Activated CD4-positive, CD25-positive, alpha-beta regulatory T cell treated with anti-CD3 and anti-CD28 coated beads, Interleukin-2, amount 50 U/mL, for 72 hours (primary cell): ENCODE measurements at regions not wholly inside any gene's neighbourhood (a gene's known extent, or its start where the extent isn't known, plus 50 kb on each side); places are given as distances from the start of the nearest gene placed in this dataset.
"Not testable (repeated sequence)": the region's sequence is repeated elsewhere in the genome, so short reads cannot be mapped to it uniquely, and the experiment has no call there.

Source experiments
- DNase-seq: peaks from one replicate; pipeline ENCODE4 v3.0.0; 2021

DNA sequence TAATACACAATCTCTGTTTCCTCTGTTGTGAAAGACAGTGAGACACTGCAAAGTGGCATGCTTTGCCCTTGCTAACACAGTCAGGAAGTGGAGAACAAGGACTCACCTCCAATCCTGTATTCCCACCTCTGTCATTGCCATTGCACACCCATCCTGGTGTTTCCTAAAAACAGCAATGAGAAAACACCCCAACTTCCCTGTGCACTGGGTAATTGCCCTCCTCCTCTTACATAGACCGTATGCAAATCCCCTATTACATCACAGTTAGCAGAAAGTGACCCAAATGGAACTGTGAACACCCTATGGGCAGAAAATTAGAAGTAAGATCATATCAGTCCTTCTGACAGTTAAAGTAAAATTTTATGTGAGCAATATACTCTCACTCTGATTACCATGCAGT, 355.5 kb downstream of the BCL11B start:
- no peak for DNase-seq

DNA sequence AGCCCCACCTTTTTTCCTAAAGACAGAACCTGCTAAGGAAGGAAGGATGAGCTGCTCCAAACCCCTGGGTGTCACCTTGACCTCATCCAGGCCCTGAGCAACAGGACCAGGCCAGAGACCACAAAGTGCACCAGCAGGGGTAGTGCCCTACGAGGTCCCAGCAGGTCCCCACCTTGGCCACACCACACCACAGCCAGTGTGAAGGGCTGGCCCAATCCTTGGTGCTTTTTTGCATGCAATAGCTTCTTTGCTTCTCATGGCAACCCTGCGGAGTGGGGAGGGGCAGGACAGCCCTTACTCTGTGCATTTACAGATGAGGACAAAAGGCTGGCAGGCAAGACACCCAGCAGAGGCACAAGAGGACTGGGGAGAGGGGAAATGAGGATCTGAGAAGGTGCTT, 352.6 kb downstream of the BCL11B start:
- DNase-seq = no peak

DNA sequence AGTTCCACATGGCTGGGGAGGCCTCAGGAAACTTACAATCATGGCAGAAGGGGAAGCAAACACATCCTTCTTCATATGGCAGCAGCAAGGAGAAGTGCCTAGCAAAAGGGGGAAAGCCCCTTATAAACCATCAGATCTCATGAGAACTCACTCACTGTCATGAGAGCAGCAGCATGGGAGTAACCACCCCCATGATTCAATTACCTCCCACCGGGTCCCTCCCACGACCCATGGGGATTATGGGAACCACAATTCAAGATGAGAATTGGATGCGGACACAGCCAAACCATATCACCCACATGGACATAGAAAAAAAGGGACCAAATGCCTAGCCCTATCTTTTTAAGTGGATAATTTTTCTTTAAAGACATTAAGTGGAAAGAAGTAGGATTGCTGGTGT, 350.7 kb downstream of the BCL11B start:
- DNase-seq = not testable (repeated sequence)

DNA sequence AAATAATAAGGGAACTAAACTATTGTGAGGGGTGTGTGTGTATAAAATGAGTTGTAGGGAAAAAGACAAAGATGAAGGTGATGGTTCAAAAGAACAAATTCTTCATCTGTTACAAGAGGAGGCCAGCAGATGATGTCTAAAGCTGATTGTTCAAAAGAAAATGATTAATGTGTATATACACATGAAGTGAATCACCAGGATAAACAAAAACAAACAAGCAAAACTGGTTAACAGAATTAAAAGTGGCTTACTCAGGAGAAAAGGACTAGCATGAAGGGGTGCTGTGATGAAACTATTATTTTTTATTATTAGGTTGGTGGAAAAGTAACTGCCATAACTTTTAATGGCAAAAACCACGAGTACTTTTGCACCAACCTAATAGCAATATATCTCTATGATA, 348.4 kb downstream of the BCL11B start:
- DNase-seq = no peak

DNA sequence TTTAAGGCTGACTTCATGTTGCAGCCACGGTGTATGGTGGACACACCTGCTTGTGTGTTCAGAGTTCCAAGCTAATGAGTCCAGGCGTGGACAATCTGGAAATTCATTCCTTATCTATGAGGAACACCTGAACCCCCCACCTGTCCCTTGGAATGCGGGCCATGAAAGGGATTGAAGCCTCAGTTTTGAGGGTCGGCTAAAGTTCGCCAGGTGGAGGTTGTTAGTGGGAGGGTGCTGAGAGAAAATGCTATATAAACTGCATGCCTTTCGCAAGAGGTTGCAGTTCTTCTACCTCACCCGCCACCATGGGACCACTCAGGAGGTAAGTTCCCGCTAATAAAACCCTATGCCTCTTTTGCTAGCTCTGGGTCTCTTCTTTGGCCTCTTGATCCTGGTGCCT, 348.0 kb downstream of the BCL11B start:
- DNase-seq = no peak

DNA sequence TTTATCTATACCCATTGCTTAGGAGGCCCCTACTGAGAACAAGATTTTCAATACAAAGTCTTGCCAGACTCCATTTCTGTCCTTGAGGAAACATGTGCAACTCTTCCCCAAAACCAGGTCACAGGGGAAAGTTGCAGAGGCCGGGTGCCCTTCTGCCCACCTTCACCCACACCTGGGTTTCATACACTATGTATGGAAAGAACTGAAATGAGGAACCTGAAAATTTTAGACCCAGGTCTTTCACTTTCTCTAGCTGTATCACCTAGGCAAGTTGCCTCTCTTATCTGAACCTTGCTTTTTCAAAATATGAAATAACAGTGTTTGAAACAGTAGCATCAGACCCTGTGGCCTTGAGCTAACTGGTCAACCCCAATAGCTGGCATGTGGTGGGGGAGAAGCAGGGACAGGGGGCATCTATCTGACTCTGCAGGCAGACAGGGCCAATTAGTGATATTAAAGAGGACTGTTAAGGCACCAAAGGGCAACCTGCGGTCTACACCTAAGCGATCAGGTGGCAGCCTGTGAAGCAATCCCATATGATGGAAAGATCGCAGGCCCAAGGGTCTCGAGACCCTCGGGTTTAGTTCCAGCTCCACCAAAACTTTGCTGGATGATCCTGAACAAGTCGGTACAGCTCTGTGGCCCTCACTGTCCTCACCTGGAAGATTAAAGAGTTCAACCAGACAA, 346.5 kb downstream of the BCL11B start:
- no peak for DNase-seq

DNA sequence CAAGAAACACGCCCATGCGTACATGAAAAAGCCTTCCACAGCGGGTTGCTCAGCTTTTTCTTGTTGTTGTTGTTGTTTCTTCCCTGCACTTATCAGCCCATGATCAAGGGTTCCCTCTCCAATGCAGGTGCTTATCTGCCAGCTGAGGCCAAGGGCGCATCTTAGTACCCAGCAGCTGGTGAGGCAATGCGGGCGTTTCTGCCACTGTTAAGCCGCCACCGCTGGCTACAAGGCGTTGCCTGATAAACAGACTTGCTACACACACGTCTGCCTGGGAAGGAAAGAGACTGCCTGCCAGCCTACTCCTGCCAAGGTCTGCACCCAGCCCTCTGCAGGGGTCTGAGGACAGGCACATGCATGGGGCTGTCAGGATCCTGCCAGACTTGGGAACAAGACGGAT, 345.9 kb downstream of the BCL11B start:
- no peak for DNase-seq

DNA sequence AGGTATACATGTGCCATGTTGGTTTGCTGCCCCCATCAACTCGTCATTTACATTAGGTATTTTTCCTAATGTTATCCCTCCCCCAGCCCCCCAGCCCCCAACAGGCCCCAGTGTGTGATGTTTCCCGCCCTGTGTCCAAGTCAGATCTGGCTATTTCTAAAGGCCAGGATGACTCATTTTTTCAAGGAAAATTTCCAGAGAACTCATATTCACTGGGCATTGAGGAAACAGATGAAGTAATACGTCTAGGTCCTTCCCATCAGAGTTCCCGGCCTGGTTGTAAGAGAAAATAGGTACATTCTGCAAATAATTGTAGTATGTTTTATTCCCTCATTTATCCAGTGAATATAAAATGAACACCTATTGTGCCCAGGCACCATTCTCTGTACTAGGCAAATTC, 345.2 kb downstream of the BCL11B start:
- DNase-seq = no peak

DNA sequence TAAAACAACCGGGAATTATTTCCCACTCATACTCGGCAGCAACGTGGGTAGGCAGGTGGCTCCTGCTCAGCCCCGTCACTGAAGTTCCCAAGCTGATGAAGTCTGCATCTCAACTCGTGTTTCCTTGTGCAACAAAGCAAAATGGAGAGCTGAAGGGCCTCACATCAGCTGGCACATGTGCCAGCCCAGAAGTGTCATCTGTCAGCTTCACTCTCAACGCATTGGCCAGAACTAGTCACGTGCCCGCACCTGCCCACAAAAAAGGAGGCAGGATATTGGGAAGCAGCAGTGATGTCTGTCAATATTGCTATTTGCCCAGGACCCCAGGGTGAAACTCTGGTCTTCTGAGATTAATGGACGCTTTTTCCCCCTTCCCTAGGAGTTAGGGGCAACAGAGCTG, 344.0 kb downstream of the BCL11B start:
- no peak for DNase-seq

DNA sequence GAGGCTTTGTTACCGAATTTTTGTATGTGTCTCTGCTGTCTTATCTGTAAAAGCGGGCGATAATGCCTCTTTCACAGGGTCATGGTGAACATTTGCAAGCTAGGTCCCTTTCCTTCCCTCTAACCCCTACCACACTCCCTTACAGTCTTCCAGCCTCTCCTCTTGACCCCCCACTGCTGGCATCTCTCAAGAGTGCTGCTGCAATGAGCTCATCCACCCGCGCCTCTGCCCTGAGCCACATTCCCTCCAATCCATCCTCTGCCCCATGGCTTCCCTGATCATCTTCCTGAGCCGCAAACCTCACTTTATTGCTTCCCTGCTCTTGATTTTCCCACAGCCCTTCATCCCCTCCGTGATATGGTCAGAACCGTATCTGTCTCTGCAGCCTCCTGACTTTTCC, 343.6 kb downstream of the BCL11B start:
- DNase-seq = no peak

DNA sequence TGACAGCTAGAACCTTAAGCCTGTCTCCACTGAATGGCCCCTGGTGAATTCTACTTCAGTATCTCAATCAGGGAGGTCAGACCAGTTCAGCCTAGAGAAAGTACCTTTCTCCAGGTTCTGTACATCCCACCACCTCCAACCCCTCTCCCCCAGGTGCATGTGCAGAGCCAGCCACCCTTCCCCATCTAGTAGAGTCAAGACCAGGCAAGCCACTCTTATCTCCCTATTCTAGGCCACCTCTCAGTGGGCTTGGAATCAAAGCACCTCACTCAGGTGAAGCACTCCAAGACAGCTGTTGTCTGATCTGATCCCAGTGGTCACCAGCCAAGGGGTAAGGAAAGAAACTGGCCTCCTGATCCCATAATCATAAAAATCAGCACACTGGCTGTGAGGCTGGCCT, 340.9 kb downstream of the BCL11B start:
- DNase-seq = no peak

DNA sequence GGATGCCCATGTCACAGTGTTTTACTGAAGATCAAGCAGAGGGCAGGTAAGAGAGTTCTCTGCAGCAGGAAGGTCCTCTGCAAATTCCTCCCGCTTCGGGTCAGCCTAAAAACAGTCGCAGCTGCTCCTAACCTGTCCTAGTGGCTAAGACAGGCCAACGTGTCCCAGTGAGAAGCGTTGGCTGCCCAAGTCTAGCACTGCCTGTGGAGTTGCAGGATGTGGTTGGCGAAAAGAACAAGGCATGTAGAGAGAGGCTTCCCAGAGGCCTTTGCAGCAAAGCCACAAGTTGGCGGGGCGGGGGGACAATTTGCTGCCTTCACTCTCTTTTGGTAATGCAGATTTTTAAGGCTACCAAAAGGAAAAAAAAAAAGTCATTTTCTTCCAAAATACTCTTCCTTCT, 340.1 kb downstream of the BCL11B start:
- DNase-seq = peak; percentile 57

DNA sequence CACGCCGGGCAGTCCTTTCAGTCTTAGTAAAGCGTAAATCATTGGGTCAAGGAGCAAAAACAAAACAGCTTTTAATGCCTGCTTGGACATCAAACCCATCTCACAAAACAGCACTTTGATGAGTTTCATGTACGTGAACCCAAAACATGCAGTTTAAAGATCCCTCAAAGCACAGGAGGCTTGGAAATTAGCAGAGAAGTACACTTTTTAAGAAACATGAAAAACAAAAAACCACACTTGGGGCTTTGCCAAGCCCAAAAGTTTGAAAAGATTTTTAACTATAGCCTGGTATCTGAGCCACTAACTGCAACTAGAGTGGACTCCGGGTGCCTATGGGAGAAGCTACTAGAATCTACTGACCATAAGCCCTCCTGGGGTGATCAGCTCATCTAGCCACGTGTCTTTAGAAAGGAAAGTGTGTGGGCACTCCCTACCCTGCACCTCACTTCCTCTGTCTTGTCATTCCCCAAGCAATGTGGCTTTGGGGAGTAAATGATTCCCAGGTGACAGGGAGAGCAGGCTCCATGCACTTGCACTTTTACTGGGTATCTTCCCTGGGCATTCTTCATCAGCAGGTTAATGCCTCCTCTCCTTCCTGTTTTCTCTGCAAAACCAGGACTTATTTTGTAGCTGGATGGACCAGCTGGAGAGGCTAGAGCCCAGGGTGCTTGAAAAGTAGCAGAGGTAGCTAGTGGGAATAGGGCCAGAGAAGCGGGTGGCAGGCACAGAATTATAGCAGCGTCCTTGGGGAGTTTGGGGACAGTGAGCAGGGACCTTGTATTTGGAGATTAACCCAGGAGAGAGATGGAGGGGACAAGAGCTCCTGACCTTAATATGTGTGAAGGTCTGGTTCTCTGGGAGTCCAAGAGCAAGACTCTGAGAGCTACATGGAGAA, 339.3 kb downstream of the BCL11B start:
- DNase-seq = no peak

DNA sequence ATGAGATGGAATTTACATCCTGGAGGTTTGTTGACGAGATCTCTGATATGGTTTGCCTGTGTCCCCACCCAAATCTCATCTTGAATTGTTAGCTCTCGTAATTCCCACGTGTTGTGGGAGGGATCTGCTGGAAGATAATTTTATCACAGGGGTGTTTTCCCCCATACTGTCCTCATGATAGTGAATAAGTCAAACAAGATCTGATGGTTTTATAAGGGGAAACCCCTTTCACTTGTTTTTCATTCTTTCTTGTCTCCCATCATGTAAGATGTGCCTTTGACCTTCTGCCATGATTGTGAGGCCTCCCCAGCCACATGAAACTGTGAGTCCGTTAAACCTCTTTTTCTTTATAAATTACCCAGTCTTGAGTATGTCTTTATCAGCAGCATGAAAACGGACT, 337.4 kb downstream of the BCL11B start:
- DNase-seq = not testable (repeated sequence)

DNA sequence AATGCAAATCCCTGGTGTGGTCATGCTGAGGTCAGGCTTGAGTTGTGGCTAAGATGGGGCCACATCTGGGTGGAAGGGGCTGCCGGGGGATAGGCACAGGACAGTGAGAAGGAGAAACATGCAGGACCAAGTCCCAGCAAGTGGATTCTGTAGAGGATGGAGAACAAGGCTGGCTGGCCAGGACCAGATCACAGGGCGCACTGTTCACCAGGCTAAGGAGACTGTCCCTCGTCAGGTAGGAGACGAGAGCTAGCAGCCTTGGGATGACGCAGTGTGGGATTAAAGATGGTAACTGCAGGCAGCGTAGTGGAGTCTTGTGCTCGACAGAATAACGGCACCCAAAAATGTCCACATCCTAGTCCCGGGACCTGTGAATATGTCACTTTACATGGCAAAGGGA, 336.1 kb downstream of the BCL11B start:
- DNase-seq = no peak

DNA sequence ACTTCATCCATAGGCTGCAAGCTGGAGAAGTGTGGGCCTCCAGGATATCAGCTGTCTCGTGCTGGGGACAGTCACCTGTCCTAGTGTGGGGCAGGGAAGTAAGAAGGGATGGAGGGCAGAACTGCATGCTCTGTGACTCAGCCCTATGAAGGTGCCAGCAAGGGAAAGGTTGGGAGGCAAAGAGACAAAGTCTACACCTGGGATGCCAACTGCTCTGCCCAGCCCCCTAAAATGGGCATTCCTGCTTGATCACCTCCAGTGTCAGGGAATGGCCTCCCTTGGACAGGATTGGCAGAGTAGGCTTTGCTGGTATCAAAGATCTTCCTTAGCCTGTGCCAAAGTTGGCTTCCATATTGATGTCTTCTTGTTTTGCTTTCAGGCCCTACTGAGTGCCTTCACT, 335.0 kb downstream of the BCL11B start:
- DNase-seq = no peak

DNA sequence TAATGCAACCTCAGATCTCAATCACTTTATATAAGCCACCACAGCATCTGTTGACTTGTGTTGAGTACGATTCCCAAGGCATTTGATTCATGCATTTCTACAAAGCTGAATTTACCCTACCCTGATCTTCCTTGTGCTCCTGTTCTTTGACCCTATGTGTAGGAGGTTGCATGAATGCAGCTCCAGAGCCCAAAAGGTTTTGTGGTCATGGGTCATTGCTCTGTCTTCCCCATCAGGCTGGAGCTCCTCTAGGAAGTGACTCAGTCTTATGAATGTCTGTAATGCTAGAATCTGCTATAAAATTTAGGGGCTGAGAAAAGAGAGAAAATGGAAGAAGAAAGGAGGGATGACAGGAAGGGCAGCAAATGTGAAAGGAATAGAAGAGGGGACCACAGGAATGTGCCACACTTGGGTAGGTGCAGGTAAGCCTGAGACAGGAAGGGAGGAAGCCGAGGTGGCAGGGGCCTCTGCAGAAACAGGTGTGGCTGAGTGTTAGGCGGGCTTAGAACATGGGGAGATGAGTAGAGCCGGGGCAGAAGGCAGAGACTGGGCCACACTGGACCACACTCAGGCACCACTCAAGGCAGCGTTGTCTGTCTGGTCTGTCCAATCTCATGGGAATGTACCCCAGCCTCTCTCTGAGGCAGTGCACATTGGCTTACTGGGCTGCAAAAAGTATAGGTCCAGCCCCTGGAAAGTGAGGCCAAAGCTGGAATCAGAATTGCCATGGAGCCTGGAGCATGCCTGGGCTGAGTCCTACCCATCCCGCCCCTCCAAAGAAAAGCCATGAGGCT, 334.1 kb downstream of the BCL11B start:
- DNase-seq = no peak

DNA sequence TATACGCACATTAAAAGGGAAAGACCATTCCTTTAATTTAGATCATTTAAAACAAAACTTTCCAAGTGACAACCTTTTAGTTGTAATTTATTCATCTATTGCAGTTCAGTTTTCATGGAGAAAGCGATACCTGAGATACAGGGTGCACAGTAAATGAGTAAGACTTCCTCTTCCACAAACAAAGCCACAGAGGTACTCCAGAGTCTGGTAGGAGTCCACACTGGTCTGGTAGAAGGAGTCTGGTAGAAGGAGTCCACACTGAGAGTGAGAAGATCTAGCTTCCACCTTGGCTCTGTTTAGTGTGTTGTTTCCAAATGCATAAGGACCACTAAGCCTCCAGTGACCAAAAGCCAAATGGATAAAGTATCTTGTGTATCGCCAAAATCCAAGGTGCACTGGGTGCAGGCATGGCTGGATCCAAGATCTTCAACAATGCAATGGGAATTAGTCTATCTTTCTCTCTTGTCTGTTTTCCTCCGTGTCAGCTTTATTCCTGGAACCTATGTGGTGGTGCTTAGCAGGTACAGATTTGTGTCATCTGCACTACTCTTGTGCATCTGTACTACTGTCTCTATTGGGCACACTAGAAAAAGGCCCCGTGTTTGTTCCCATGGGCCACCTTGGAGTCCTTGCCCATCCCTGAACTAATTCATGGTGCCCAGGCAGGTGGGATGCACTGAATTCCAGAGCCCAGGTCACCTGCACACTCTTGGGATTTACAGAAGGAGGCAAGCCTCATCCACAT, 331.1 kb downstream of the BCL11B start:
- DNase-seq = no peak

DNA sequence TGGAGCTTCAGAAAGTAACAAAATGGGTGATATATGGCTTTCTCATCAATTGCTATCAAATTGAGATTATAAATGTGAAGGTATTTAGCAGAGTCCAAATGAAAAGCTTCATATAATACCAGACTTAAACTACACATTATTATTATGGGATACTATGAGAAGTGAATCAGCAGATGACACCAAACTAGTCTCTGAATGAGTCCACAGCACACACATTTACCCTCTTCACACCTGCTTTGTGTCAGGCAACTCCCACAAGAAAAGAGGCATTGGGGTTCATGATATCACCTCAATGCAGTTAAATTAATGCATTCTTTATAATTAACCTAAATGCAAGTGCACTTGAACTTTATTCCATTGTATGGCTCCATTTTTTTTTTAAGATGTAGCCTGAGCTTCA, 330.5 kb downstream of the BCL11B start:
- DNase-seq = no peak

DNA sequence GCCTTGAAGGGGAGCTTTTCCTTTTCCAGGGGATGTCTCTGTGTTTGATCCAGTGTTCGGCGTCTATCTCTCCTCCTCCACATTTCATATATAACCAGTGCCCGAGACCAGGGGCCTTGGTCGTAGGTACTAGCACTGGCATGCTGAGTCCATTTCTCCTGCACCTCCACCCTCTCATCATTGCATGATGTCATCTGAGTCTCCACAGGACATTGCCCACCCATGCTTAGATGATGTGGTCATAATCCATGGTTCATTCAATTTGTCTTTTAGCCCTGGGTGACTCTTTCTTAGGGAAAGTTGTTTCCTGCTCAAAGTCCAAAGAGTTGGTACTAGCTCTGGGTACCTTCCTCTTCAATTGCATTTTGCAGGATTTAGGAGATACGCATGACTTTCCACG, 328.1 kb downstream of the BCL11B start:
- no peak for DNase-seq

DNA sequence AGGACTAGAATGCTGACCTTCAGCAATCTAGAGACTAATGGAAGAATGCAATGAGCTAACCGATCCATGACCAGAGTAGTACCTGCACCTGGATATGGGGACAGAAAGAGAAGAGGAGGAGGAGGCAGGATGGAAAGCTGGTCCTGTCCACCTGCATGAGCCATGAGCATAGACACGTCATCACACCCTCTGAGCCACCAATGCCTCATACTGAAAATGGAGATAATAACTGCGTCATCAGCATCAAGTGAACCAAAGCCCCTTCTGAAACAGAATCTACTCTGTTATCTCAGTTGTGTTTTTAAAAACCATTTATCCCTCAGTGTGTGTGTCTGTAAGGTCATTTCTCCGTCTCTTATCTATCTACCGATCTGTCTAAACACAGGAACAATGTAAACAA, 327.0 kb downstream of the BCL11B start:
- no peak for DNase-seq

DNA sequence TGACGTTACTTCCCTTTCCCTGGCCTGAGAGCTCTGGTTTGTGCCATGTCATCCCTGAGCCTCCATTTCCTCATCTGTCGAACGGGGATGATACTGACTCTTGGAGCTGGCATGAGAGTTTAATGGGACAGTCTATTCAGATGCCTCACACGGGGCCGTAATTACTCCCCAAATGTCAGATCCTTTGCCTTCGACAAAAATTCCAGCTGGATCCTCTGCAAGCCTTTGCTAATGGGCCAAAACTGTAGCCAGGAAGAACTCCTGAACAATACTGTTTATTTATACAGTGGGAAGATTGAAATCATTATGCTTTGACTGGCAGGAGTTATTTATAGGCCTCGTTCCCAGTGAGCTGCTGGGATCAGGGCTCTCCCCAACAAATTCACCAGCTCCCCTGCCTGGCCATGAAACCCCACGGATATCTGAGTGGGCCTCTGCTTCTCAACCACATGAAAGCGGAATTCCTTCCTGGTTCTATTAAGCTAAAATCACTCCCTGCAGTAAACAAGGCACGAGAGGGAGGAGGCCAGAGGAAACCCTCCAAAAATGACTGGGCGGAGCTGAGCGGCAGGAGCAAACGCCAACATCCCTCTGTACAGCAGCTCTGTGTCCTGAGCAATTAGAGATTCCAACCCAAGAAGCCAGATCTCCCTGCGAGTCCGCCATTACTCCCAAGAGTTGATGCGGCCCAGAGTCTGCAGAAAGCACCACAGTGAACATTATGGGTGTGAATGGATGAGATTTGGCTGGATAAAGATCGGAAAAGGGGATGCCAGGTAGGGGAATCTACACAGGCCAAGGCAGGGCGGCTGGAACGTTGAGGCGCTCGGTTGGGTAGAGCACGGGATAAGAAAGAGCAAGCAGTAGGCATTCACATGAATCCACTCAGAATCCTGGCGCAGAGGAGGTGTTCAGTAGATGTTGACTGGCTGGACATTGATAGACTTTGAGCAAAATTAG, 326.1 kb downstream of the BCL11B start:
- DNase-seq = no peak
